CD8-positive, alpha-beta memory T cell (primary cell): ENCODE measurements at regions not wholly inside any gene's neighbourhood (a gene's known extent, or its start where the extent isn't known, plus 50 kb on each side); places are given as distances from the start of the nearest gene placed in this dataset.

ENCODE experiments used
- CTCF ChIA-PET: fragments of 350-600 bp; sonication (Branson Sonifier 250); formaldehyde crosslinking; loops from one replicate; lab custom pipeline; 2021; ENCODE audit warnings: antibody characterized with exemption; lab: Charles Lee
- POLR2A ChIA-PET: fragments of 350-600 bp; sonication (Branson Sonifier 250); formaldehyde crosslinking; loops from one replicate; lab custom pipeline; 2021; ENCODE audit warnings: antibody characterized with exemption; lab: Charles Lee
- DNase-seq, 5 donors: peaks; one replicate each; pipeline versions ENCODE4 v3.0.0 to v3.0.0-alpha.2; 2020 to 2022; ENCODE audit warnings: mixed read lengths in 1 of 5
- H3K27ac ChIP-seq: one replicate; pipeline ENCODE4 v1.7.0; 2013; ENCODE audit warnings: low read depth, mild to moderate bottlenecking, low read length, moderate library complexity
- H3K27me3 ChIP-seq: 2 replicates; pipeline ENCODE4 v1.7.0; 2013; ENCODE audit warnings: low read length, mild to moderate bottlenecking; ENCODE audit not compliant: insufficient read depth, poor library complexity, severe bottlenecking
- H3K36me3 ChIP-seq: 2 replicates; pipeline ENCODE4 v1.7.0; 2013; ENCODE audit warnings: mild to moderate bottlenecking, low read length, moderate library complexity; ENCODE audit not compliant: insufficient read depth
- H3K4me1 ChIP-seq: 2 replicates; pipeline ENCODE4 v1.7.0; 2013; ENCODE audit warnings: mild to moderate bottlenecking, low read length, moderate library complexity; ENCODE audit not compliant: insufficient read depth
- H3K4me3 ChIP-seq: 2 replicates; pipeline ENCODE4 v1.7.0; 2013; ENCODE audit warnings: mild to moderate bottlenecking, low read length
- H3K9me3 ChIP-seq: 2 replicates; pipeline ENCODE4 v1.7.0; 2013; ENCODE audit warnings: mild to moderate bottlenecking, low read length
- H3K27ac Mint-ChIP-seq, 8 donors: one replicate each; pipeline ENCODE4 v1.8.0; 2020 to 2021; ENCODE audit warnings: mixed read lengths in 8 of 8, mild to moderate bottlenecking in 6 of 8, inconsistent platforms in 3 of 8, moderate library complexity in 3 of 8
- H3K27me3 Mint-ChIP-seq, 2 donors: one replicate each; pipeline ENCODE4 v1.8.0; 2020 to 2021; ENCODE audit warnings: mixed read lengths in 2 of 2, mild to moderate bottlenecking in 1 of 2, moderate library complexity in 1 of 2
- H3K36me3 Mint-ChIP-seq, 3 donors: one replicate each; pipeline ENCODE4 v1.8.0; 2020 to 2021; ENCODE audit warnings: mixed read lengths in 3 of 3, inconsistent platforms in 1 of 3, mild to moderate bottlenecking in 1 of 3
- H3K4me1 Mint-ChIP-seq, 3 donors: one replicate each; pipeline ENCODE4 v1.8.0; 2020 to 2021; ENCODE audit warnings: mixed read lengths in 3 of 3, inconsistent platforms in 1 of 3, mild to moderate bottlenecking in 1 of 3
- H3K4me3 Mint-ChIP-seq, 7 donors: one replicate each; pipeline ENCODE4 v1.8.0; 2020 to 2021; ENCODE audit warnings: mixed read lengths in 7 of 7, mild to moderate bottlenecking in 6 of 7, moderate library complexity in 4 of 7, inconsistent platforms in 2 of 7
- H3K9me3 Mint-ChIP-seq, 5 donors: one replicate each; pipeline ENCODE4 v1.8.0; 2020 to 2022; ENCODE audit warnings: mixed read lengths in 5 of 5, mild to moderate bottlenecking in 3 of 5, moderate library complexity in 2 of 5, inconsistent platforms in 1 of 5

- Mint-ChIP-seq H3K9me3 (peaks cover 0 to 4% (median 0%) of the 10 kb centered on the region in 5 donors), H3K27ac (no peak overlapping the region), H3K27me3 (no peaks in the 10 kb centered on the region), H3K36me3 (no peaks in the 10 kb centered on the region), H3K4me1 (no peaks in the 10 kb centered on the region), H3K4me3 (no peak overlapping the region)
- POLR2A ChIA-PET: no interaction called here
- no peak overlapping the region for H3K27ac ChIP-seq
- no peak overlapping the region for H3K4me3 ChIP-seq
- no peaks in the 10 kb centered on the region for H3K27me3 ChIP-seq
- CTCF ChIA-PET: no interaction called here
- no peak for DNase-seq
- no peaks in the 10 kb centered on the region for H3K9me3 ChIP-seq
- H3K4me1 ChIP-seq: no peaks in the 10 kb centered on the region
- H3K36me3 ChIP-seq: no peaks in the 10 kb centered on the region
These were observed 116.5 kb upstream of the TNS3 start for GRCh38 chr7:47698386-47698785.

GRCh38 chr7:47697543-47697942 lies 115.6 kb upstream of the TNS3 start:
- H3K36me3 Mint-ChIP-seq: no peaks in the 10 kb centered on the region
- DNase-seq: no peak
- ChIA-PET POLR2A (no interaction called here), CTCF (no interaction called here)
- Histone ChIP-seq H3K36me3 (no peaks in the 10 kb centered on the region), H3K9me3 (no peaks in the 10 kb centered on the region), H3K4me1 (no peaks in the 10 kb centered on the region), H3K27me3 (no peaks in the 10 kb centered on the region), H3K4me3 (no peak overlapping the region), H3K27ac (no peak overlapping the region)
- H3K27me3 Mint-ChIP-seq: peaks cover 0 to 2% of the 10 kb centered on the region in 2 donors
- H3K9me3 Mint-ChIP-seq: peaks cover 0 to 4% (median 0%) of the 10 kb centered on the region in 5 donors
- H3K4me1 Mint-ChIP-seq: no peaks in the 10 kb centered on the region
- H3K27ac Mint-ChIP-seq: no peak overlapping the region
- H3K4me3 Mint-ChIP-seq: no peak overlapping the region

GRCh38 chr7:47696152-47696710 lies 114.3 kb upstream of the TNS3 start:
- Histone ChIP-seq H3K36me3 (no peaks in the 10 kb centered on the region), H3K27me3 (no peaks in the 10 kb centered on the region), H3K27ac (no peak overlapping the region), H3K4me1 (no peaks in the 10 kb centered on the region), H3K9me3 (no peaks in the 10 kb centered on the region), H3K4me3 (no peak overlapping the region)
- no peaks in the 10 kb centered on the region for H3K4me1 Mint-ChIP-seq
- no peak overlapping the region for H3K4me3 Mint-ChIP-seq
- peaks cover 0 to 4% (median 0%) of the 10 kb centered on the region in 5 donors for H3K9me3 Mint-ChIP-seq
- H3K27me3 Mint-ChIP-seq: peaks cover 0 to 2% of the 10 kb centered on the region in 2 donors
- CTCF ChIA-PET: no interaction called here
- DNase-seq: no peak
- no peaks in the 10 kb centered on the region for H3K36me3 Mint-ChIP-seq
- H3K27ac Mint-ChIP-seq: no peak overlapping the region
- POLR2A ChIA-PET: no interaction called here

GRCh38 chr7:47693216-47693615 lies 111.3 kb upstream of the TNS3 start:
- H3K27ac Mint-ChIP-seq: no peak overlapping the region
- H3K4me3 Mint-ChIP-seq: no peak overlapping the region
- Histone ChIP-seq H3K4me3 (no peak overlapping the region), H3K9me3 (no peaks in the 10 kb centered on the region), H3K27ac (no peak overlapping the region), H3K36me3 (no peaks in the 10 kb centered on the region), H3K4me1 (no peaks in the 10 kb centered on the region), H3K27me3 (no peaks in the 10 kb centered on the region)
- ChIA-PET CTCF (no interaction called here), POLR2A (no interaction called here)
- peaks cover 0 to 4% (median 0%) of the 10 kb centered on the region in 5 donors for H3K9me3 Mint-ChIP-seq
- H3K27me3 Mint-ChIP-seq: peaks cover 0 to 2% of the 10 kb centered on the region in 2 donors
- no peak for DNase-seq
- no peaks in the 10 kb centered on the region for H3K4me1 Mint-ChIP-seq
- H3K36me3 Mint-ChIP-seq: no peaks in the 10 kb centered on the region

GRCh38 chr7:47691988-47692387 lies 110.1 kb upstream of the TNS3 start:
- no peak overlapping the region for H3K27ac ChIP-seq
- Mint-ChIP-seq H3K27ac (no peak overlapping the region), H3K4me3 (no peak overlapping the region), H3K36me3 (no peaks in the 10 kb centered on the region), H3K27me3 (peaks cover 0 to 2% of the 10 kb centered on the region in 2 donors), H3K4me1 (no peaks in the 10 kb centered on the region), H3K9me3 (peaks cover 0 to 7% (median 0%) of the 10 kb centered on the region in 5 donors)
- POLR2A ChIA-PET: no interaction called here
- H3K9me3 ChIP-seq: no peaks in the 10 kb centered on the region
- no peaks in the 10 kb centered on the region for H3K4me1 ChIP-seq
- no peaks in the 10 kb centered on the region for H3K27me3 ChIP-seq
- no peak overlapping the region for H3K4me3 ChIP-seq
- H3K36me3 ChIP-seq: no peaks in the 10 kb centered on the region
- CTCF ChIA-PET: no interaction called here
- DNase-seq: no peak

- H3K27me3 ChIP-seq: no peaks in the 10 kb centered on the region
- DNase-seq: no peak
- Mint-ChIP-seq H3K4me3 (no peak overlapping the region), H3K9me3 (peaks cover 0 to 2% (median 0%) of the 10 kb centered on the region in 5 donors), H3K4me1 (no peaks in the 10 kb centered on the region), H3K36me3 (no peaks in the 10 kb centered on the region), H3K27me3 (peaks cover 0 to 2% of the 10 kb centered on the region in 2 donors), H3K27ac (no peak overlapping the region)
- H3K36me3 ChIP-seq: no peaks in the 10 kb centered on the region
- no peaks in the 10 kb centered on the region for H3K9me3 ChIP-seq
- H3K27ac ChIP-seq: no peak overlapping the region
- H3K4me3 ChIP-seq: no peak overlapping the region
- H3K4me1 ChIP-seq: no peaks in the 10 kb centered on the region
- ChIA-PET POLR2A (no interaction called here), CTCF (no interaction called here)
These were observed 109.1 kb upstream of the TNS3 start for GRCh38 chr7:47690902-47691558.

GRCh38 chr7:47689558-47689957 lies 107.6 kb upstream of the TNS3 start:
- H3K9me3 Mint-ChIP-seq: peaks cover 0 to 2% (median 0%) of the 10 kb centered on the region in 5 donors
- no peak overlapping the region for H3K27ac Mint-ChIP-seq
- no peak overlapping the region for H3K4me3 Mint-ChIP-seq
- H3K36me3 Mint-ChIP-seq: no peaks in the 10 kb centered on the region
- H3K27ac ChIP-seq: no peak overlapping the region
- no peaks in the 10 kb centered on the region for H3K27me3 ChIP-seq
- no peak for DNase-seq
- no peaks in the 10 kb centered on the region for H3K9me3 ChIP-seq
- H3K36me3 ChIP-seq: no peaks in the 10 kb centered on the region
- no peaks in the 10 kb centered on the region for H3K4me1 ChIP-seq
- H3K4me3 ChIP-seq: no peak overlapping the region
- POLR2A ChIA-PET: no interaction called here
- peaks cover 0 to 2% of the 10 kb centered on the region in 2 donors for H3K27me3 Mint-ChIP-seq
- H3K4me1 Mint-ChIP-seq: no peaks in the 10 kb centered on the region
- CTCF ChIA-PET: no interaction called here

GRCh38 chr7:47688311-47689100 lies 106.6 kb upstream of the TNS3 start:
- Histone ChIP-seq H3K4me3 (no peak overlapping the region), H3K4me1 (no peaks in the 10 kb centered on the region), H3K9me3 (no peaks in the 10 kb centered on the region), H3K27ac (no peak overlapping the region), H3K36me3 (no peaks in the 10 kb centered on the region), H3K27me3 (no peaks in the 10 kb centered on the region)
- Mint-ChIP-seq H3K36me3 (no peaks in the 10 kb centered on the region), H3K27ac (no peak overlapping the region), H3K9me3 (peaks cover 0 to 2% (median 0%) of the 10 kb centered on the region in 5 donors), H3K4me1 (no peaks in the 10 kb centered on the region), H3K27me3 (peaks cover 0 to 2% of the 10 kb centered on the region in 2 donors), H3K4me3 (no peak overlapping the region)
- ChIA-PET POLR2A (no interaction called here), CTCF (no interaction called here)
- no peak for DNase-seq
